CMK (cell line): ENCODE measurements at regions not wholly inside any gene's neighbourhood (a gene's known extent, or its start where the extent isn't known, plus 50 kb on each side); places are given as distances from the start of the nearest gene placed in this dataset.

ENCODE experiments used
- DNase-seq: peaks from one replicate; pipeline ENCODE4 v3.0.0-alpha.2; 2010; ENCODE audit warnings: low read depth

GRCh38 chr14:62280366-62280765 is 518.1 kb downstream of the SNAPC1 start:
- DNase-seq = no peak

GRCh38 chr14:62283837-62284236 is 521.6 kb downstream of the SNAPC1 start:
- no peak for DNase-seq

GRCh38 chr14:62289471-62289870 is 527.3 kb downstream of the SNAPC1 start:
- no peak for DNase-seq

GRCh38 chr14:62301080-62301479 is 538.9 kb downstream of the SNAPC1 start:
- no peak for DNase-seq

GRCh38 chr14:62301911-62302310 is 539.7 kb downstream of the SNAPC1 start:
- no peak for DNase-seq

GRCh38 chr14:62303437-62303836 is 541.2 kb downstream of the SNAPC1 start:
- no peak for DNase-seq

GRCh38 chr14:62304257-62304656 is 542.0 kb downstream of the SNAPC1 start:
- no peak for DNase-seq

GRCh38 chr14:62307844-62308243 is 545.6 kb downstream of the SNAPC1 start:
- DNase-seq = no peak

GRCh38 chr14:62308316-62308715 is 546.1 kb downstream of the SNAPC1 start:
- no peak for DNase-seq

GRCh38 chr14:62308891-62309290 is 546.7 kb downstream of the SNAPC1 start:
- DNase-seq = no peak

GRCh38 chr14:62313212-62313611 is 551.0 kb downstream of the SNAPC1 start:
- no peak for DNase-seq

- DNase-seq = no peak
These were observed 552.0 kb downstream of the SNAPC1 start for GRCh38 chr14:62314221-62314620.

- no peak for DNase-seq
These were observed 552.7 kb downstream of the SNAPC1 start for GRCh38 chr14:62314871-62315270.

- DNase-seq = no peak
These were observed 553.4 kb downstream of the SNAPC1 start for GRCh38 chr14:62315631-62316030.

- no peak for DNase-seq
These were observed 560.0 kb downstream of the SNAPC1 start for GRCh38 chr14:62322216-62322615.

GRCh38 chr14:62329427-62329826 is 567.2 kb downstream of the SNAPC1 start:
- DNase-seq = no peak

GRCh38 chr14:62347562-62348011 is 585.4 kb downstream of the SNAPC1 start:
- no peak for DNase-seq

- no peak for DNase-seq
These were observed 595.1 kb downstream of the SNAPC1 start for GRCh38 chr14:62357362-62357761.

- no peak for DNase-seq
These were observed 601.9 kb downstream of the SNAPC1 start for GRCh38 chr14:62364161-62364560.

- DNase-seq = no peak
These were observed 602.6 kb downstream of the SNAPC1 start for GRCh38 chr14:62364800-62365280.

- no peak for DNase-seq
These were observed 607.8 kb downstream of the SNAPC1 start for GRCh38 chr14:62369919-62370560.

- no peak for DNase-seq
These were observed 611.7 kb downstream of the SNAPC1 start for GRCh38 chr14:62373944-62374343.

- no peak for DNase-seq
These were observed 615.8 kb downstream of the SNAPC1 start for GRCh38 chr14:62378057-62378456.
